C1 segment of cervical spinal cord (tissue), 14 donors: ENCODE measurements at regions not wholly inside any gene's neighbourhood (a gene's known extent, or its start where the extent isn't known, plus 50 kb on each side); places are given as distances from the start of the nearest gene placed in this dataset.
"Not testable (repeated sequence)": the region's sequence is repeated elsewhere in the genome, so short reads cannot be mapped to it uniquely, and the experiment has no call there.

Experiments
- DNase-seq, 14 donors: peaks; one replicate each; lab custom pipeline; 2025; lab: John Stamatoyannopoulos, UW

DNA sequence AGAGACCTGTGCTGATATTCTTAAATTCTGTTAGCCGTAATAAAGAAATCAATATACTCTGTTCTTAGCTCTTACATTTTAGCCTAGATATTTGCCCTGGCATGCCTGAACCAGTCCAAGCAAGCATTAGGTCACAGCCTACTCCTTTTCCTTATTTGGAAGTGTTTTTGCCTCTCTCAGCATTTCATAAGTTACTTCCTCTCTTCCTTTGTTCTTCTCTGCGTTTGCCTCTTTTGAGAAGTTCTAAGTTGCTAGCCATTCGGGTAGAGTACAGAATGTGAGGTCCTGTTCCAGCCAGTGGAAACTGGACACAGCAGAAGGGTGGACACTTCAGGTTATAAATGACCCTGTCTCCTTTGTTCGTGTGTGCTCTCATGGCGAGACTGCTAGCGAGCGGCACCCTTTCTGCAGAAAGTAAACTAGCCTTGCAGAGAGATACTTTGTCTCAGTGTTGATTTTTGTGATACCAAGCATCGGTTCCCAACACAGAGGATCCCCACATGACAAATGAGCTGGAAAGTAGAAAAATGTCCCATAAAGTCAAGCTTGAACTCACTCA is 75.0 kb upstream of the FAM153A start:
- DNase-seq = not testable (repeated sequence)

DNA sequence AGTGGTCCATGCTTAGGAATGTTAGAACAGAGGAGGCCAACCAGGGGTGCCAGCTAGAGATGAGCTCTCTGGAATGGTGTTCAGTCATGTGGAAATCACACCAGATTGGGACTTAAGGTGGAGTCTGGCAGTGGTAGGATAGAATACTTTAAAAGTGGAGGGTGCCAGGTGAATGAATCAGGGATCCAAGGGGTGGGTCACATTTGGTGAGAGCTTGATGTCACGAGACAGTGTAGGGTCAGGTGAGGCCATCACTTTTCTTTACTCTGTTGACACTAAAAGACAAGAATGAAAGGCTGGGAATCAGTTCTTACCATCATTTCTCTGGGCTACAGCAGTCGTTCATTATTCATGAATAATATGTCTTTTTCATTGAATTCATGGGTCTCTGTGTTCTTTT is 73.8 kb upstream of the FAM153A start:
- not testable (repeated sequence) for DNase-seq

DNA sequence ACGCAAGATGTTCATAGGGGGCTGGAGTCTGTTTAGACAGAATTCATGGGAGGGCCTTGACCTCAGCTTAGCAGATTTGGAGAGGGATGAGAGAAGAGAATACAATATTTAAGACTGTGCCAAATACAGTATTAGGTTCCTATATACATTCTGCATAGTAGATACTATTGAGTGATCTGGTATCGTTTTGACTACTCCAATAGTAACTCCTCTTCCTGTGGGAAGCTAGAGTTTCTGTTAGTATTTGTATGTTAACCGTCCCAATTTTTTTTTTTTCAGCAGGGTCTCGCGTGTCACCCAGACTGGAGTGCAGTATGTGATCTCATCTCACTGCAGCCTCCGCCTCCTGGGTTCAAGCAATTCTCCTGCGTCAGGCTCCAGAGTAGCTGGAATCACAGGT is 65.2 kb upstream of the FAM153A start:
- not testable (repeated sequence) for DNase-seq

DNA sequence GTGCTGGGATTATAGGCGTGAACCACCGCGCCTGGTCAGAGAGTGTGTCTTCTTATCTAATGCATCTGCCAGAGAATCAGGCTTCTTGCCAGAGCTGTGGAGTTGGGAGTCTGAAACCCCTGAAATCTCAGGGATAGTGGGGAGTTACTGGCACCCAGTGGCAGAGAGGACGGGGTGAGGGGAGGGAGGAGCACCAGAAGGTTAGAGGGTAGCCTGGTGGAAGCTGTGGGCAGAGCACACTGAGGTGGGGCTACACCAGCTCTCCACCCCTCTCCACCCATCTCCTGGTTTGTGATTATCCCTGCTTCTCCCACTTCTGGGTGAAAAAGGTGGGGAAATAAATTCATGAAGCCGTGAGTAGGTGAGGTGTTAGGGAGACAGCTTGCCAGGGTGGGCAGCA is 63.9 kb upstream of the FAM153A start:
- not testable (repeated sequence) for DNase-seq

DNA sequence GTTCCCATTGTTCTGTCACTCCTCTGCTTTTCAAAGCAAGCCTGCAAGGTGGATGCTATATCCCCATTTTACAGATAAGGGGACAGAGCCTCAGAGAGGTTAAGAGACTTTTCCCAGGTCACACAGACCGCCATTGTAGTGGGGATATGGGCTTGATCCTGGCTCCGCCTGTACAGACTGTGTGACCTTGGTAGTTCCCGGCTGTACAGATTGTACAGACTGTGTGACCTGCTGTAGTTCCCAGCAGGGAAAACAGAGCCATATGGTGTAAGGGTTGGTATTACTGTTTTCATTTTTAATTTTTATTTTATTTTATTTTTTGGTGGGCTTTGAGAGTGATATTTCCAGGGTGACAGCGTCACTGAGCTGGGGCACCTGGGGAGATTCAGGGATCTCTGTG is 63.2 kb upstream of the FAM153A start:
- not testable (repeated sequence) for DNase-seq

DNA sequence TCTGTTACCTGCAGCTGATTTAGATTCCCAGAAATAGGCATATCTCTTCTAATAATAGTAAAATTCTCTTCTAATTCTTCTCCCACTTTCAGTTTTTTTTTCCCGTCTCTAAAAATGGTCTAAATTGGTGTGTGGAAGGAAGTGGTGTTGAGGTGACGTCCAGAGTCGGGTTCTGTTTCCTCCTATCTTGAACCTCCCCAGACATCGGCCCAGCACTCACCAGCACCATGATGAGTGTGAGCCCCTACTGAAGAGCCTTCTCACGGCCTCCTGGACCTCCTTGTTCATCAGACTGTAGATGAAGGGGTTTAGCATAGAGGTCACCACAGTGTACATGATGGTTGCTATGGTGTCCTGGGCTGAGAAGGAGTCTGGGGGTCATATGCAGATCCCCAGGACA is 53.5 kb upstream of the FAM153A start:
- DNase-seq = not testable (repeated sequence)
